ENCODE measurements at regions not wholly inside any gene's neighbourhood (a gene's known extent, or its start where the extent isn't known, plus 50 kb on each side); places are given as distances from the start of the nearest gene placed in this dataset.

DNA sequence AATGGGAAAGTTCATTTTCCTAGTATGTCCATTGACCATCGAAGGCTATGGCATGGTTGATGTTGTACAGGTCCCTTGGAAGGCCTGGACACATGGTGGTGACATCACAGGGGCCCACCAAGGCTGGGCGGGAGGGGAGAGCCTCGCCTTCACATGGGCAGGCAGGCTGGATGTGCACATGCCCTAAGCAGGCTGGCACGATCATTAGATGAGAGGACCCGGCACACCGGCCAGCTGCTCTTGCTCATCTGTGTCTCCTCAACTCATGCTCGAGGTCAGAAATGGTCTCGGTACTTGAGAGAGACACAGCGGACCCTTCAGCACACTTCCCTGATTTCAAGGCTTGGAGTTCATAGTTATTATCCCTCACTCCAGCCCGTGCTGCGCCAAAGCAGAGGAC, 416.9 kb upstream of the ZFHX3 start:
- DNase-seq (ENCODE audit: low spot score), result no peak
- no peaks in the 10 kb centered on the region for H3K36me3 Mint-ChIP-seq (ENCODE audit: low read depth, unreplicated experiment)
- no peak overlapping the region for H3K27ac Mint-ChIP-seq (ENCODE audit: unreplicated experiment)
- TF ChIP-seq, protein P1, sequence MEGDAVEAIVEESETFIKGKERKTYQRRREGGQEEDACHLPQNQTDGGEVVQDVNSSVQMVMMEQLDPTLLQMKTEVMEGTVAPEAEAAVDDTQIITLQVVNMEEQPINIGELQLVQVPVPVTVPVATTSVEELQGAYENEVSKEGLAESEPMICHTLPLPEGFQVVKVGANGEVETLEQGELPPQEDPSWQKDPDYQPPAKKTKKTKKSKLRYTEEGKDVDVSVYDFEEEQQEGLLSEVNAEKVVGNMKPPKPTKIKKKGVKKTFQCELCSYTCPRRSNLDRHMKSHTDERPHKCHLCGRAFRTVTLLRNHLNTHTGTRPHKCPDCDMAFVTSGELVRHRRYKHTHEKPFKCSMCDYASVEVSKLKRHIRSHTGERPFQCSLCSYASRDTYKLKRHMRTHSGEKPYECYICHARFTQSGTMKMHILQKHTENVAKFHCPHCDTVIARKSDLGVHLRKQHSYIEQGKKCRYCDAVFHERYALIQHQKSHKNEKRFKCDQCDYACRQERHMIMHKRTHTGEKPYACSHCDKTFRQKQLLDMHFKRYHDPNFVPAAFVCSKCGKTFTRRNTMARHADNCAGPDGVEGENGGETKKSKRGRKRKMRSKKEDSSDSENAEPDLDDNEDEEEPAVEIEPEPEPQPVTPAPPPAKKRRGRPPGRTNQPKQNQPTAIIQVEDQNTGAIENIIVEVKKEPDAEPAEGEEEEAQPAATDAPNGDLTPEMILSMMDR (IDR thresholded peaks at IDR 0.05; ENCODE audit: unreplicated experiment), result no peak
- no peak overlapping the region for H3K4me3 Mint-ChIP-seq (ENCODE audit: unreplicated experiment)
- no peaks in the 10 kb centered on the region for H3K27me3 Mint-ChIP-seq (ENCODE audit: unreplicated experiment)
- H3K9me3 Mint-ChIP-seq (ENCODE audit: unreplicated experiment), result no peaks in the 10 kb centered on the region
- peaks cover 4% of the 10 kb centered on the region for H3K4me1 Mint-ChIP-seq (ENCODE audit: unreplicated experiment)

- Mint-ChIP-seq H3K36me3 (ENCODE audit: low read depth, unreplicated experiment) (no peaks in the 10 kb centered on the region), H3K4me1 (ENCODE audit: unreplicated experiment) (peaks cover 4% of the 10 kb centered on the region), H3K27ac (ENCODE audit: unreplicated experiment) (no peak overlapping the region), H3K4me3 (ENCODE audit: unreplicated experiment) (no peak overlapping the region), H3K9me3 (ENCODE audit: unreplicated experiment) (no peaks in the 10 kb centered on the region), H3K27me3 (ENCODE audit: unreplicated experiment) (no peaks in the 10 kb centered on the region)
- TF ChIP-seq, protein P1 (IDR thresholded peaks at IDR 0.05; ENCODE audit: unreplicated experiment), result no peak
- no peak for DNase-seq (ENCODE audit: low spot score)
Measured at GRCh38 chr16:73459586-73459985, 411.7 kb upstream of the ZFHX3 start.

- H3K27ac Mint-ChIP-seq (ENCODE audit: unreplicated experiment), result no peak overlapping the region
- peaks cover 1% of the 10 kb centered on the region for H3K27me3 Mint-ChIP-seq (ENCODE audit: unreplicated experiment)
- no peaks in the 10 kb centered on the region for H3K9me3 Mint-ChIP-seq (ENCODE audit: unreplicated experiment)
- no peaks in the 10 kb centered on the region for H3K36me3 Mint-ChIP-seq (ENCODE audit: low read depth, unreplicated experiment)
- TF ChIP-seq, protein P1 (IDR thresholded peaks at IDR 0.05; ENCODE audit: unreplicated experiment), result no peak
- H3K4me1 Mint-ChIP-seq (ENCODE audit: unreplicated experiment), result no peaks in the 10 kb centered on the region
- no peak for DNase-seq (ENCODE audit: low spot score)
- H3K4me3 Mint-ChIP-seq (ENCODE audit: unreplicated experiment), result no peak overlapping the region
Measured at GRCh38 chr16:73457851-73458250, 409.9 kb upstream of the ZFHX3 start.

- TF ChIP-seq, protein P1 (IDR thresholded peaks at IDR 0.05; ENCODE audit: unreplicated experiment), result no peak
- H3K27me3 Mint-ChIP-seq (ENCODE audit: unreplicated experiment), result peaks cover 1% of the 10 kb centered on the region
- H3K36me3 Mint-ChIP-seq (ENCODE audit: low read depth, unreplicated experiment), result no peaks in the 10 kb centered on the region
- no peak overlapping the region for H3K27ac Mint-ChIP-seq (ENCODE audit: unreplicated experiment)
- H3K9me3 Mint-ChIP-seq (ENCODE audit: unreplicated experiment), result no peaks in the 10 kb centered on the region
- no peaks in the 10 kb centered on the region for H3K4me1 Mint-ChIP-seq (ENCODE audit: unreplicated experiment)
- no peak for DNase-seq (ENCODE audit: low spot score)
- H3K4me3 Mint-ChIP-seq (ENCODE audit: unreplicated experiment), result no peak overlapping the region
Measured at GRCh38 chr16:73448970-73449369, 401.0 kb upstream of the ZFHX3 start.

DNA sequence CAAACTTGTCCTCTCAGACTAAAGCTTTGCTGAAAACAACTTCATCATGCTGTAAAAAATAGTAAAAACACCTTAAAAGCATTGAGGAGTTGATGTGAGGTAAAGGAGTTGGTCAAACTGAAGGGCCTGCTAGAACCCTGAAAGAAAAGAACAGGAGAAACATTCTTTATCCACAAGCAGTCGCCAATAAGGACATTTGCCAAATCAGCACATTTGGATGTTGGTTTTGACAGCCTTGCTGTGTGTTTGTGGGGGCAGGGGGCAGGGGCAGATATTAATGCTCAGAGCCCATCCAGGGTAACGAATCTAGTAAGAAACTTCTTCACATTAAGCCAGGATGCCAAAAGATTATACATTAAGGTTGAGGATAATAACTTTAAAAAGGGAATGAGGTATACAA, 399.9 kb upstream of the ZFHX3 start:
- Mint-ChIP-seq H3K4me1 (ENCODE audit: unreplicated experiment) (no peaks in the 10 kb centered on the region), H3K4me3 (ENCODE audit: unreplicated experiment) (no peak overlapping the region), H3K27ac (ENCODE audit: unreplicated experiment) (no peak overlapping the region), H3K9me3 (ENCODE audit: unreplicated experiment) (no peaks in the 10 kb centered on the region), H3K36me3 (ENCODE audit: low read depth, unreplicated experiment) (no peaks in the 10 kb centered on the region), H3K27me3 (ENCODE audit: unreplicated experiment) (no peaks in the 10 kb centered on the region)
- TF ChIP-seq, protein P1 (IDR thresholded peaks at IDR 0.05; ENCODE audit: unreplicated experiment), result no peak
- DNase-seq (ENCODE audit: low spot score), result no peak
